Ishikawa (cell line): ENCODE measurements at regions not wholly inside any gene's neighbourhood (a gene's known extent, or its start where the extent isn't known, plus 50 kb on each side); places are given as distances from the start of the nearest gene placed in this dataset.

Experiments used
- CEBPB ChIP-seq: IDR thresholded peaks from 2 replicates; pipeline ENCODE4 v1.6.1; 2012
- CREB1 ChIP-seq: IDR thresholded peaks from 2 replicates; pipeline ENCODE4 v1.6.1; 2012; ENCODE audit warnings: low read depth
- EGR1 ChIP-seq: IDR thresholded peaks from 2 replicates; pipeline ENCODE4 v1.6.1; 2012
- EP300 ChIP-seq: IDR thresholded peaks from 2 replicates; pipeline ENCODE4 v1.6.1; 2012; ENCODE audit warnings: borderline replicate concordance
- FOXM1 ChIP-seq: IDR thresholded peaks from 2 replicates; pipeline ENCODE4 v1.6.1; 2012; ENCODE audit warnings: low read depth, borderline replicate concordance
- NFIC ChIP-seq: IDR thresholded peaks from 2 replicates; pipeline ENCODE4 v1.6.1; 2012
- RAD21 ChIP-seq: IDR thresholded peaks from 2 replicates; pipeline ENCODE4 v1.6.1; 2012; ENCODE audit warnings: low read depth
- TAF1 ChIP-seq: IDR thresholded peaks from 2 replicates; pipeline ENCODE4 v1.6.1; 2012; ENCODE audit warnings: low read depth, mild to moderate bottlenecking
- TCF12 ChIP-seq: IDR thresholded peaks from 2 replicates; pipeline ENCODE4 v1.6.1; 2012; ENCODE audit warnings: low read depth
- TEAD4 ChIP-seq: IDR thresholded peaks from 2 replicates; pipeline ENCODE4 v1.6.1; 2012
- YY1 ChIP-seq: IDR thresholded peaks from 2 replicates; pipeline ENCODE4 v1.6.1; 2012; ENCODE audit warnings: low read depth
- ZBTB7A ChIP-seq: IDR thresholded peaks from 2 replicates; pipeline ENCODE4 v1.6.1; 2012; ENCODE audit warnings: low read depth
- TF ChIP-seq, protein P1 (sequence below): IDR thresholded peaks from 2 replicates; pipeline ENCODE4 v1.6.1; 2012
- TF ChIP-seq, protein P2 (sequence below): IDR thresholded peaks from 2 replicates; pipeline ENCODE4 v1.6.1; 2012; ENCODE audit warnings: low read depth, mild to moderate bottlenecking
- TF ChIP-seq, protein P3 (sequence below): IDR thresholded peaks from 2 replicates; pipeline ENCODE4 v1.6.1; 2012

- no peak for TF ChIP-seq TCF12
- no peak for TF ChIP-seq EP300
- TF ChIP-seq TEAD4: no peak
- no peak for TF ChIP-seq RAD21
- TF ChIP-seq FOXM1: no peak
- TF ChIP-seq, protein P1, sequence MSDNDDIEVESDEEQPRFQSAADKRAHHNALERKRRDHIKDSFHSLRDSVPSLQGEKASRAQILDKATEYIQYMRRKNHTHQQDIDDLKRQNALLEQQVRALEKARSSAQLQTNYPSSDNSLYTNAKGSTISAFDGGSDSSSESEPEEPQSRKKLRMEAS: no peak
- TF ChIP-seq EGR1: no peak
- no peak for TF ChIP-seq ZBTB7A
- TF ChIP-seq TAF1: no peak
- TF ChIP-seq, protein P2, sequence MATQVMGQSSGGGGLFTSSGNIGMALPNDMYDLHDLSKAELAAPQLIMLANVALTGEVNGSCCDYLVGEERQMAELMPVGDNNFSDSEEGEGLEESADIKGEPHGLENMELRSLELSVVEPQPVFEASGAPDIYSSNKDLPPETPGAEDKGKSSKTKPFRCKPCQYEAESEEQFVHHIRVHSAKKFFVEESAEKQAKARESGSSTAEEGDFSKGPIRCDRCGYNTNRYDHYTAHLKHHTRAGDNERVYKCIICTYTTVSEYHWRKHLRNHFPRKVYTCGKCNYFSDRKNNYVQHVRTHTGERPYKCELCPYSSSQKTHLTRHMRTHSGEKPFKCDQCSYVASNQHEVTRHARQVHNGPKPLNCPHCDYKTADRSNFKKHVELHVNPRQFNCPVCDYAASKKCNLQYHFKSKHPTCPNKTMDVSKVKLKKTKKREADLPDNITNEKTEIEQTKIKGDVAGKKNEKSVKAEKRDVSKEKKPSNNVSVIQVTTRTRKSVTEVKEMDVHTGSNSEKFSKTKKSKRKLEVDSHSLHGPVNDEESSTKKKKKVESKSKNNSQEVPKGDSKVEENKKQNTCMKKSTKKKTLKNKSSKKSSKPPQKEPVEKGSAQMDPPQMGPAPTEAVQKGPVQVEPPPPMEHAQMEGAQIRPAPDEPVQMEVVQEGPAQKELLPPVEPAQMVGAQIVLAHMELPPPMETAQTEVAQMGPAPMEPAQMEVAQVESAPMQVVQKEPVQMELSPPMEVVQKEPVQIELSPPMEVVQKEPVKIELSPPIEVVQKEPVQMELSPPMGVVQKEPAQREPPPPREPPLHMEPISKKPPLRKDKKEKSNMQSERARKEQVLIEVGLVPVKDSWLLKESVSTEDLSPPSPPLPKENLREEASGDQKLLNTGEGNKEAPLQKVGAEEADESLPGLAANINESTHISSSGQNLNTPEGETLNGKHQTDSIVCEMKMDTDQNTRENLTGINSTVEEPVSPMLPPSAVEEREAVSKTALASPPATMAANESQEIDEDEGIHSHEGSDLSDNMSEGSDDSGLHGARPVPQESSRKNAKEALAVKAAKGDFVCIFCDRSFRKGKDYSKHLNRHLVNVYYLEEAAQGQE: no peak
- TF ChIP-seq CEBPB: no peak
These were observed 223.8 kb downstream of the KLF13 start for GRCh38 chr15:31550211-31550977.

DNA sequence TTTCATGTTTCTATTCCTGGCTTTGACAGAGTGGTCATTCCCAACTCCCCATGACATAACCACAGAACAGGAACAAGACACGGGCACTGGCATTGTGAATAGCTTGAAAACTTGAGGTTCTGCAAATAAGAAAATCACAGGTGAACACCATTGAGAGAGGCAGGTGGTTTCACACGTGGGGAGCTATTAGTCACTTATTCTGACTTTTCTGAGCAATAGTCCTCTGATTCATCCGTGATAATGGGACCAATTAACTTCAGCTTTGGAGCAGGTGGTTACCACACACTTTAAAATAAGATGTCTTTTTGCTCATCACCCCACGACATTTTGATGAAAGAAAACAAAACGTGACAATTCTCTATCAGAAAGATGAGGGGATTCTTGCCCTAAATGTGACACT lies 224.7 kb downstream of the KLF13 start:
- TF ChIP-seq TCF12 (no peak), TAF1 (no peak), CREB1 (no peak), EGR1 (no peak), YY1 (no peak), ZBTB7A (no peak)

GRCh38 chr15:31552482-31553099 lies 226.0 kb downstream of the KLF13 start:
- no peak for TF ChIP-seq CEBPB
- no peak for TF ChIP-seq TAF1
- no peak for TF ChIP-seq ZBTB7A
- no peak for TF ChIP-seq NFIC

DNA sequence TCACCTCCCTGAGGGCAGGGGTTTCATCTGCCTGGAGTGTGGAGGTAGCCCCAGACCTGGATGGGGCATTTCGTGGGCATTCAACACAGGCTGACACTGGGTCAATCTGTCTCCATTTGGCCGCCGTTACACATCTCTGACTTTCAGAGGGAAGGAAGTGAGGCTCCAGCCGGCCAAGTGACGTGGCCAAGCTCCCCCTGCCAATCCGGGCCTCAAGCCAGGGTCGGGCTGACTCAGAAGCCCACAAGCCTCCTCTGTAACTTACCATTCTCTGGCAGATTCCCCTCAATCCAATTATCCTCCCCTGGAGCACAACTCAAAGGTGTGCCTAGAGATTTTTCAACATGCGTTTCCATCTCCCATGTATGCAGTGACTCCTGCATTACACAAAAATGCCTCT lies 227.6 kb downstream of the KLF13 start:
- TF ChIP-seq EP300: no peak
- TF ChIP-seq, protein P3, sequence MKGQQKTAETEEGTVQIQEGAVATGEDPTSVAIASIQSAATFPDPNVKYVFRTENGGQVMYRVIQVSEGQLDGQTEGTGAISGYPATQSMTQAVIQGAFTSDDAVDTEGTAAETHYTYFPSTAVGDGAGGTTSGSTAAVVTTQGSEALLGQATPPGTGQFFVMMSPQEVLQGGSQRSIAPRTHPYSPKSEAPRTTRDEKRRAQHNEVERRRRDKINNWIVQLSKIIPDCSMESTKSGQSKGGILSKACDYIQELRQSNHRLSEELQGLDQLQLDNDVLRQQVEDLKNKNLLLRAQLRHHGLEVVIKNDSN: no peak
- TF ChIP-seq ZBTB7A: no peak
- TF ChIP-seq CEBPB: no peak
- no peak for TF ChIP-seq EGR1
- no peak for TF ChIP-seq FOXM1
- TF ChIP-seq CREB1: no peak
- TF ChIP-seq YY1: no peak
- TF ChIP-seq, protein P1: no peak
- TF ChIP-seq NFIC: no peak
- no peak for TF ChIP-seq TCF12
- TF ChIP-seq, protein P2: no peak
- no peak for TF ChIP-seq TAF1
- TF ChIP-seq RAD21: no peak
- no peak for TF ChIP-seq TEAD4

DNA sequence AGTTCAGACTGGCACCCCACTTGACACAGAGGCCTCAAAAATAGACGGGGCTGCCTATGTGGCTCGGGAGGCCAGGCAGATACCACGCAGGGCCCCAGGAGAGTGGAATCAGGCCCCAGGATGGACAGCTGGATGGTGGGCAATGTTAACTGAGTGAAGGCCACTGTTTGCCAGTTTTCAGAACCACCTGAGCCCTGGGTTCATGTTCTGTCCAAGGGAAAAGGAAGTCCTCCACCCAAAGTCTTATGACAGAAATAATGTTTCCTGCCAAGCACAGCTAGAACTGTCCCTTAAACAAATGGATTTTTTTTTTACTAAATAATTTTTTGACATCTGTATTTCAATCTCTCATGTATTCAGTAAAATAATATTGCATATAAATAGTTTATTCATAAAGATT lies 228.4 kb downstream of the KLF13 start:
- TF ChIP-seq FOXM1 (no peak), ZBTB7A (no peak), CREB1 (no peak), TAF1 (no peak), TEAD4 (no peak), NFIC (no peak), YY1 (no peak)
- TF ChIP-seq, protein P2: no peak
